ENCODE measurements at regions not wholly inside any gene's neighbourhood (a gene's known extent, or its start where the extent isn't known, plus 50 kb on each side); places are given as distances from the start of the nearest gene placed in this dataset.

GRCh38 chr14:89613260-89614008 is 196.4 kb upstream of the FOXN3 start:
- no peak overlapping the region for H3K4me3 ChIP-seq (ENCODE audit: low read length)
- DNase-seq (ENCODE audit: low read depth): no peak
- TF ChIP-seq CTCF (IDR thresholded peaks at IDR 0.05; ENCODE audit: insufficient read depth, low read depth, low read length, missing control alignments): no peak

GRCh38 chr14:89609500-89610100 is 192.6 kb upstream of the FOXN3 start:
- TF ChIP-seq CTCF (IDR thresholded peaks at IDR 0.05; ENCODE audit: insufficient read depth, low read depth, low read length, missing control alignments): no peak
- DNase-seq (ENCODE audit: low read depth): no peak
- H3K4me3 ChIP-seq (ENCODE audit: low read length): no peak overlapping the region

- no peak for TF ChIP-seq CTCF (IDR thresholded peaks at IDR 0.05; ENCODE audit: insufficient read depth, low read depth, low read length, missing control alignments)
- DNase-seq (ENCODE audit: low read depth): no peak
- H3K4me3 ChIP-seq (ENCODE audit: low read length): no peak overlapping the region
Measured at GRCh38 chr14:89607453-89607852, 190.4 kb upstream of the FOXN3 start.

GRCh38 chr14:89603938-89604480 is 187.0 kb upstream of the FOXN3 start:
- TF ChIP-seq CTCF (IDR thresholded peaks at IDR 0.05; ENCODE audit: insufficient read depth, low read depth, low read length, missing control alignments): no peak
- DNase-seq (ENCODE audit: low read depth): no peak
- no peak overlapping the region for H3K4me3 ChIP-seq (ENCODE audit: low read length)

GRCh38 chr14:89600950-89601826 is 184.2 kb upstream of the FOXN3 start:
- TF ChIP-seq CTCF (IDR thresholded peaks at IDR 0.05; ENCODE audit: insufficient read depth, low read depth, low read length, missing control alignments): no peak
- H3K4me3 ChIP-seq (ENCODE audit: low read length): no peak overlapping the region
- DNase-seq (ENCODE audit: low read depth): no peak

GRCh38 chr14:89600029-89600428 is 183.0 kb upstream of the FOXN3 start:
- H3K4me3 ChIP-seq (ENCODE audit: low read length): no peak overlapping the region
- TF ChIP-seq CTCF (IDR thresholded peaks at IDR 0.05; ENCODE audit: insufficient read depth, low read depth, low read length, missing control alignments): no peak
- DNase-seq (ENCODE audit: low read depth): no peak
